HCT116 (cell line): ENCODE measurements at regions not wholly inside any gene's neighbourhood (a gene's known extent, or its start where the extent isn't known, plus 50 kb on each side); places are given as distances from the start of the nearest gene placed in this dataset.
"Not testable (repeated sequence)": the region's sequence is repeated elsewhere in the genome, so short reads cannot be mapped to it uniquely, and the experiment has no call there.

Experiments
- ATAC-seq: fragments of 200-7000 bp; cut with Tn5 transposase; 2 replicates; pipeline ENCODE4 v1.9.1; 2020; ENCODE audit warnings: mild to moderate bottlenecking, moderate library complexity
- BruUV-seq: library from RNA; stranded (reverse); fragments of 400-500 nt; replicated peaks from 2 replicates; lab custom pipeline; 2021; lab: Mats Ljungman, UMichigan
- CTCF ChIA-PET: fragments of 300-600 bp; sonication (Branson Sonifier 250); formaldehyde crosslinking; loops from one replicate; lab custom pipeline; 2021; ENCODE audit warnings: antibody characterized with exemption; lab: Charles Lee
- POLR2A ChIA-PET: fragments of 300-600, 350-600 bp; sonication (Branson Sonifier 250); formaldehyde crosslinking; loops from one replicate; lab custom pipeline; 2021; ENCODE audit warnings: antibody characterized with exemption; lab: Charles Lee
- RAD21 ChIA-PET, 2 experiments: fragments of 300-600 bp; sonication (Branson Sonifier 250); formaldehyde crosslinking; loops; one replicate each; lab custom pipeline; 2023; ENCODE audit warnings: low total read pairs in 2 of 2; ENCODE audit not compliant: uncharacterized antibody in 2 of 2, unreplicated experiment in 2 of 2, low non-redundant PET in 1 of 2; lab: Charles Lee
- DNase-seq: peaks from one replicate; pipeline ENCODE4 v3.0.0-alpha.2; 2010; ENCODE audit warnings: low read depth, low spot score
- H2AFZ ChIP-seq: fragments of 200-600 bp; shearing (Covaris generic), sonication (generic); 2 replicates; pipeline ENCODE4 v1.6.1; 2017; ENCODE audit warnings: low read depth, mixed run types, mixed read lengths, antibody characterized with exemption, low read length; ENCODE audit not compliant: poor library complexity, severe bottlenecking
- H3K27ac ChIP-seq: 2 replicates; pipeline ENCODE4 v1.5.1; 2012; ENCODE audit warnings: low read depth, low read length
- H3K27me3 ChIP-seq: fragments of 200-600 bp; sonication (generic); 2 replicates; pipeline ENCODE4 v1.6.1; 2016; ENCODE audit warnings: mixed run types, low read length, mixed read lengths; ENCODE audit not compliant: insufficient read depth
- H3K36me3 ChIP-seq, 2 experiments: fragments of 200-500 bp in 1 of 2; fragments of 200-600 bp in 1 of 2; sonication (Bioruptor generic) in 1 of 2; sonication (generic) in 1 of 2; 2 replicates each; pipeline versions ENCODE4 v1.5.1 to v1.6.1; 2014 to 2016; ENCODE audit warnings: low read length in 2 of 2, inconsistent platforms in 1 of 2, mixed read lengths in 1 of 2, mixed run types in 1 of 2; ENCODE audit not compliant: insufficient read depth in 2 of 2, control insufficient read depth in 1 of 2
- H3K4me1 ChIP-seq, 2 experiments: fragments of 200-600 bp in 1 of 2; sonication (generic) in 1 of 2; 2 replicates each; pipeline versions ENCODE4 v1.5.1 to v1.6.1; 2012 to 2017; ENCODE audit warnings: low read length in 2 of 2, inconsistent platforms in 1 of 2, mild to moderate bottlenecking in 1 of 2, mixed read lengths in 1 of 2, mixed run types in 1 of 2, moderate library complexity in 1 of 2; ENCODE audit not compliant: insufficient read depth in 2 of 2, control insufficient read depth in 1 of 2
- H3K4me2 ChIP-seq: fragments of 200-600 bp; sonication (generic); 2 replicates; pipeline ENCODE4 v1.6.1; 2017; ENCODE audit warnings: mixed run types, low read length, mixed read lengths
- H3K4me3 ChIP-seq, 2 experiments: fragments of 200-600 bp in 1 of 2; sonication (generic) in 1 of 2; replicated peaks in 1 of 2; 2 replicates each; pipeline ENCODE4 v1.5.1; 2011 to 2016; ENCODE audit warnings: low read length in 2 of 2, control low read depth in 1 of 2, low read depth in 1 of 2, mild to moderate bottlenecking in 1 of 2, mixed read lengths in 1 of 2, mixed run types in 1 of 2
- H3K79me2 ChIP-seq: fragments of 200-600 bp; sonication (generic); 2 replicates; pipeline ENCODE4 v1.6.1; 2017; ENCODE audit warnings: mild to moderate bottlenecking, mixed run types, low read length, moderate library complexity, mixed read lengths; ENCODE audit not compliant: insufficient read depth
- H3K9ac ChIP-seq: fragments of 200-600 bp; sonication (generic); 2 replicates; pipeline ENCODE4 v1.6.1; 2016; ENCODE audit warnings: low read length, mixed read lengths
- H3K9me2 ChIP-seq: fragments of 200-600 bp; sonication (generic), shearing (Covaris generic); 2 replicates; pipeline ENCODE4 v1.6.1; 2017; ENCODE audit warnings: mixed run types, mild to moderate bottlenecking, moderate library complexity; ENCODE audit not compliant: insufficient read depth
- H3K9me3 ChIP-seq, 2 experiments: fragments of 200-500 bp in 1 of 2; fragments of 200-600 bp in 1 of 2; sonication (Bioruptor generic) in 1 of 2; sonication (generic) in 1 of 2; 2 replicates each; pipeline ENCODE4 v1.6.1; 2014 to 2017; ENCODE audit warnings: low read length in 2 of 2, mixed read lengths in 2 of 2, inconsistent platforms in 1 of 2, low read depth in 1 of 2, mild to moderate bottlenecking in 1 of 2, mixed run types in 1 of 2, moderate library complexity in 1 of 2; ENCODE audit not compliant: control insufficient read depth in 1 of 2, insufficient read depth in 1 of 2
- H4K20me1 ChIP-seq: fragments of 200-600 bp; sonication (generic), shearing (Covaris generic); 2 replicates; pipeline ENCODE4 v1.6.1; 2017; ENCODE audit warnings: mixed run types, mild to moderate bottlenecking, moderate library complexity; ENCODE audit not compliant: insufficient read depth
- CTCF ChIP-seq, 3 experiments: fragments of 200-600 bp in 1 of 3; sonication (generic) in 1 of 3; IDR thresholded peaks in 2 of 3; conservative IDR thresholded peaks in 1 of 3; 2 replicates each; pipeline ENCODE4 v1.5.1; 2012 to 2017; ENCODE audit warnings: low read depth in 2 of 3, low read length in 2 of 3, antibody characterized with exemption in 1 of 3, borderline replicate concordance in 1 of 3, control low read depth in 1 of 3, mild to moderate bottlenecking in 1 of 3, mixed read lengths in 1 of 3, mixed run types in 1 of 3, moderate library complexity in 1 of 3; ENCODE audit not compliant: insufficient read depth in 1 of 3
- EGR1 ChIP-seq: IDR thresholded peaks from 2 replicates; pipeline ENCODE4 v1.6.1; 2012; ENCODE audit warnings: low read depth
- EZH2 ChIP-seq: fragments of 200-600 bp; sonication (generic); IDR thresholded peaks from 2 replicates; pipeline ENCODE4 v1.6.1; 2017; ENCODE audit warnings: antibody characterized with exemption, mixed run types
- RAD21 ChIP-seq: IDR thresholded peaks from 2 replicates; pipeline ENCODE4 v1.6.1; 2012; ENCODE audit warnings: low read depth, mild to moderate bottlenecking
- SP1 ChIP-seq: IDR thresholded peaks from 2 replicates; pipeline ENCODE4 v1.6.1; 2012; ENCODE audit warnings: low read depth
- SRF ChIP-seq: IDR thresholded peaks from 2 replicates; pipeline ENCODE4 v1.6.1; 2012; ENCODE audit warnings: low read depth
- TCF7L2 ChIP-seq: IDR thresholded peaks from 2 replicates; pipeline ENCODE4 v1.7.0; 2011; ENCODE audit warnings: borderline replicate concordance, inconsistent platforms; ENCODE audit not compliant: insufficient read depth, insufficient read length; ENCODE audit errors: extremely low read depth
- ZNF274 ChIP-seq: fragments of 200-500 bp; sonication (Bioruptor generic); IDR thresholded peaks from 2 replicates; pipeline ENCODE4 v1.6.1; 2014; ENCODE audit warnings: mild to moderate bottlenecking, low read depth, low read length, inconsistent platforms
- intact Hi-C: fragments of 100-400 bp; cut with micrococcal nuclease; formaldehyde crosslinking; loops from 2 replicates; pipeline ENCODE4 v1.10.0; 2022
- TF ChIP-seq, protein P1 (sequence below): IDR thresholded peaks from 2 replicates; pipeline ENCODE4 v1.6.1; 2012
- TF ChIP-seq, protein P2 (sequence below): IDR thresholded peaks from 2 replicates; pipeline ENCODE4 v1.6.1; 2012

DNA sequence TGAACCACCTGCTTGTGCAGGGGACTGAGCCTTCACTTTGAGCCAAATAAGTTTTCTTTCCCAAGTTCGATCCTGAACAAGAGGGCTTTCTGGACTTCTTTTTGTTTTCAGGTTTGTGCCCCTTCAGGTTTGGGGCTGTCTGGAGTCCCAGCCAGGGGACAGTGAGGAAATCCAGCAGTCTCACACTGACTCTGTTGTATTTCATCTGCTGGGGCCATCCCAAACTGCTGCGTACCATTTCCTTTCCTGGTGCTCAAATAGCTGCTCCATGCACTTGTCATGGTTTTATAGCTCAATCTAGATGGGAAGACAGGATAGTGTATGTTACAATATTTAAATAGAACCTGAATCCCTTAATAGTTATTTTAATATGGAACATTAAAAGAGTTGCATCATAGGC, 66.3 kb upstream of the IGLL5 start:
- no peaks in the 10 kb centered on the region for H3K9me2 ChIP-seq
- no peaks in the 10 kb centered on the region for H3K36me3 ChIP-seq
- ChIA-PET RAD21 (no interaction called here), CTCF (no interaction called here), POLR2A (no interaction called here)
- no peaks in the 10 kb centered on the region for H3K79me2 ChIP-seq
- no peak for TF ChIP-seq EZH2
- no peak for TF ChIP-seq SP1
- no peak for TF ChIP-seq TCF7L2
- TF ChIP-seq SRF: no peak
- TF ChIP-seq EGR1: no peak
- TF ChIP-seq, protein P1, sequence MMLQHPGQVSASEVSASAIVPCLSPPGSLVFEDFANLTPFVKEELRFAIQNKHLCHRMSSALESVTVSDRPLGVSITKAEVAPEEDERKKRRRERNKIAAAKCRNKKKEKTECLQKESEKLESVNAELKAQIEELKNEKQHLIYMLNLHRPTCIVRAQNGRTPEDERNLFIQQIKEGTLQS: no peak
- no peak for TF ChIP-seq ZNF274
- no peak overlapping the region for H3K9ac ChIP-seq
- no peak overlapping the region for H3K4me3 ChIP-seq
- no peak overlapping the region for H3K27ac ChIP-seq
- H4K20me1 ChIP-seq: no peaks in the 10 kb centered on the region
- H3K9me3 ChIP-seq: no peaks in the 10 kb centered on the region
- no peaks in the 10 kb centered on the region for H3K27me3 ChIP-seq
- DNase-seq: no peak
- no TSS peak for BruUV-seq
- H2AFZ ChIP-seq: no peak overlapping the region
- intact Hi-C loops: no loop called here
- no peaks in the 10 kb centered on the region for H3K4me1 ChIP-seq
- H3K4me2 ChIP-seq: no peak overlapping the region
- no peak for ATAC-seq

GRCh38 chr22:22822106-22822505, 65.5 kb upstream of the IGLL5 start:
- no TSS peak for BruUV-seq
- Histone ChIP-seq H3K4me2 (no peak overlapping the region), H3K9me3 (no peaks in the 10 kb centered on the region), H3K27ac (no peak overlapping the region), H3K36me3 (no peaks in the 10 kb centered on the region), H4K20me1 (no peaks in the 10 kb centered on the region), H3K9me2 (no peaks in the 10 kb centered on the region), H3K4me1 (no peaks in the 10 kb centered on the region), H3K79me2 (no peaks in the 10 kb centered on the region), H3K9ac (no peak overlapping the region), H3K4me3 (no peak overlapping the region), H2AFZ (no peak overlapping the region), H3K27me3 (no peaks in the 10 kb centered on the region)
- TF ChIP-seq RAD21 (no peak), SP1 (no peak), CTCF (IDR thresholded peaks at IDR 0.05 in 2 of 3, conservative IDR thresholded peaks at IDR 0.05 in 1 of 3; ENCODE audit: borderline replicate concordance in 1 of 3, insufficient read depth in 1 of 3, low read depth in 2 of 3, low read length in 2 of 3) (no peak), SRF (no peak)
- TF ChIP-seq, protein P2, sequence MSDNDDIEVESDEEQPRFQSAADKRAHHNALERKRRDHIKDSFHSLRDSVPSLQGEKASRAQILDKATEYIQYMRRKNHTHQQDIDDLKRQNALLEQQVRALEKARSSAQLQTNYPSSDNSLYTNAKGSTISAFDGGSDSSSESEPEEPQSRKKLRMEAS: no peak
- ChIA-PET POLR2A (no interaction called here), RAD21 (no interaction called here), CTCF (no interaction called here)
- intact Hi-C loops: no loop called here
- DNase-seq (no peak), ATAC-seq (no peak)

- BruUV-seq, H3K9ac ChIP-seq, H3K4me1 ChIP-seq, H3K4me2 ChIP-seq, H3K79me2 ChIP-seq, H3K9me3 ChIP-seq, POLR2A ChIA-PET, H3K9me2 ChIP-seq, H3K4me3 ChIP-seq, H3K36me3 ChIP-seq, ATAC-seq, intact Hi-C loops, H3K27ac ChIP-seq, RAD21 ChIA-PET, DNase-seq, H4K20me1 ChIP-seq, H2AFZ ChIP-seq, H3K27me3 ChIP-seq: not testable (repeated sequence)
- CTCF ChIA-PET: interaction anchor here (1.1 kb wide), 1 partner anchor 13 kb away, joined by 3 read pairs; no protein-coding TSS in a partner anchor
Observed at GRCh38 chr22:22822553-22822952, 65.1 kb upstream of the IGLL5 start.
